Ovary (tissue), 3 donors: ENCODE measurements at regions not wholly inside any gene's neighbourhood (a gene's known extent, or its start where the extent isn't known, plus 50 kb on each side); places are given as distances from the start of the nearest gene placed in this dataset.

Experiments
- CTCF ChIP-seq, 3 donors: fragments of 450-650 bp in 2 of 3; fragments of 200-600 bp in 1 of 3; IDR thresholded peaks; one replicate each; pipeline versions ENCODE4 v1.5.1 to v1.8.0; 2016 to 2022; ENCODE audit warnings: antibody characterized with exemption in 3 of 3, mild to moderate bottlenecking in 1 of 3
- EP300 ChIP-seq: sonication (generic); formaldehyde crosslinking; IDR thresholded peaks from one replicate; pipeline ENCODE4 v1.6.1; 2017; ENCODE audit warnings: antibody characterized with exemption
- POLR2A ChIP-seq: fragments of 450-650 bp; IDR thresholded peaks from one replicate; pipeline ENCODE4 v1.6.1; 2017; ENCODE audit warnings: antibody characterized with exemption, mild to moderate bottlenecking, moderate library complexity
- donor health status: DM: no; HTN: no; CAD: no.

- TF ChIP-seq CTCF (IDR thresholded peaks at IDR 0.05) (no peak), POLR2A (no peak), EP300 (no peak)
Measured at GRCh38 chr3:163315786-163316185, 1762.5 kb downstream of the SI start.
